KOPT-K1 (cell line): ENCODE measurements at regions not wholly inside any gene's neighbourhood (a gene's known extent, or its start where the extent isn't known, plus 50 kb on each side); places are given as distances from the start of the nearest gene placed in this dataset.

Experiments
- H3K27ac ChIP-seq: fragments of 200-600 bp; sonication (generic); 2 replicates; pipeline ENCODE4 v1.5.1; 2016; ENCODE audit warnings: antibody characterized with exemption, mild to moderate bottlenecking, low read depth, low read length; ENCODE audit not compliant: poor library complexity, severe bottlenecking
- H3K36me3 ChIP-seq: fragments of 200-600 bp; sonication (generic); 2 replicates; pipeline ENCODE4 v1.5.1; 2017; ENCODE audit warnings: antibody characterized with exemption, mild to moderate bottlenecking, low read length, moderate library complexity; ENCODE audit not compliant: insufficient read depth
- H3K9me3 ChIP-seq: fragments of 200-600 bp; sonication (generic); 2 replicates; pipeline ENCODE4 v1.5.1; 2017; ENCODE audit warnings: antibody characterized with exemption, low read length, mild to moderate bottlenecking; ENCODE audit not compliant: insufficient read depth, poor library complexity, severe bottlenecking

GRCh38 chr4:189497516-189497915 lies 443.2 kb upstream of the FRG1 start:
- no peaks in the 10 kb centered on the region for H3K9me3 ChIP-seq
- H3K27ac ChIP-seq = no peak overlapping the region
- H3K36me3 ChIP-seq = no peaks in the 10 kb centered on the region

- no peaks in the 10 kb centered on the region for H3K36me3 ChIP-seq
- H3K27ac ChIP-seq = no peak overlapping the region
Observed at GRCh38 chr4:189497996-189498395, 442.7 kb upstream of the FRG1 start.

DNA sequence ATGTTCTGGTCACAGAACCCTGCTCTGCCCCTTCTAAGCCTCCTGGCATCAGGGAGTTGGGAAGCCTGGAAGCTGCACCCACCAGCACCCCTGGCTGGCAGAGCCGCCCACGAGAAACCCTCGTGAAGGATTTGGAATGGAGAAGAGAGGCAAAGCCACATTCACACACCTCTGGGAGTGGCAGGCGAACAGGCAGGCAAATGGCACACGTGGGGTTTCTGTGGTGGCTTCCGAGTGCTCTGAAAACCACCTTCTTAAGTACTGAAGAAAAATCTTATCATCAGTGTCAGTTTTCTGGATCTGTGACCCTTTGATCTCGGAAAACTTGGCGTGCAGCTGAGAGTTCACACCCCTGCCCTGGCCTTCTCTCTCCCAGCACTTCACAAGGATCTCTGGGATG lies 442.2 kb upstream of the FRG1 start:
- H3K9me3 ChIP-seq = no peaks in the 10 kb centered on the region
- H3K36me3 ChIP-seq = no peaks in the 10 kb centered on the region
- H3K27ac ChIP-seq = no peak overlapping the region

More at GRCh38 chr4:189497996-189498395, 442.7 kb upstream of the FRG1 start:
- no peaks in the 10 kb centered on the region for H3K9me3 ChIP-seq

DNA sequence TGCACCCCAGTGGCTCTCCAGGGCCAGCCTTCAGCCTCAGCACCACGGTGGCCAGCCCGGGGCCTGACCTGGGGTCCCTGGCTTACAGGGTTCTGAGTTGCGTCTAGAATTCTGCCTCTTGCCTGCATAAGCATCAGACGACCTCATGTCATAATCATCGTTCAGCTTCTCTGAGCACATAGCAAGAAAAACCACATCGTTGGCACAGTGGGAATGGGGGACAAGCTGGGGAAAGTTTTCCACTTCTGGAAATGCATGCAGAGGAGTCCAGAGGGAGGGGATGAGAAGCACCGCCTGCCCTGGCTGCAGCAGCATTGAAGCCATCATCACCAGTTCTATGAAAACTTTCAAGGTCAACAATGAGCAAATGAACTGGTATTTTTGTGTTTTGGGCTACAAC lies 441.0 kb upstream of the FRG1 start:
- H3K36me3 ChIP-seq = no peaks in the 10 kb centered on the region
- H3K9me3 ChIP-seq = no peaks in the 10 kb centered on the region
- H3K27ac ChIP-seq = no peak overlapping the region

- Histone ChIP-seq H3K9me3 (no peaks in the 10 kb centered on the region), H3K27ac (no peak overlapping the region), H3K36me3 (no peaks in the 10 kb centered on the region)
Observed at GRCh38 chr4:189500970-189501369, 439.7 kb upstream of the FRG1 start.

DNA sequence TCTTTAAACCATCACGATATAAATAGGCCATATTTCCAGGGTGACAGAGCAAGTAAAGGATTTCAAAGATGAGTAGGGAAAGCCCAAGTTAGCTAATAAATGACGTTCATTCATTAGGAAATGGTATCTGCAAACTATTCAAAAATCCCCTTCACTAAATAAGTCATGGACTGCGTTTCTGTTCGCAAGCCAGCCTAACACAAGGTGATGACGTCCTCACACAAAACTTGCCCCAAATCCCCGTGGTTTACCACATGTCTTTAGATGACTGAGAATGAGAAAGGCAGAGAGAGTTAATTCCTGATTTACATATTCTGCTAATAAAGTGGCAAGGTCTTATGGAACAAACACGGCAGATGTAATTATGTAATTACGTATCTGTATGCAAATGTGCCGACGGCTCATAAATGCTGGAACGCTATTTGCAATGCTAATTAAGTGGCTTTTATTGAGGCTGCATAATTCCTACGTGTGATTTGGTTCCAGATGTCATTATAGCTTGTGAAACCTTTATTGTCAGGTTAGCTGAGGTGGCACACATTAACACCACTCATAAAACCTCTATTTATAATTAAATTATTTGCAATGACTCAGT lies 437.7 kb upstream of the FRG1 start:
- no peak overlapping the region for H3K27ac ChIP-seq
- H3K9me3 ChIP-seq = no peaks in the 10 kb centered on the region

GRCh38 chr4:189504220-189504619 lies 436.5 kb upstream of the FRG1 start:
- no peak overlapping the region for H3K27ac ChIP-seq
- H3K9me3 ChIP-seq = no peaks in the 10 kb centered on the region
- no peaks in the 10 kb centered on the region for H3K36me3 ChIP-seq

More for the DNA sequence above, 437.7 kb upstream of the FRG1 start:
- no peaks in the 10 kb centered on the region for H3K36me3 ChIP-seq

GRCh38 chr4:189505380-189505779 lies 435.3 kb upstream of the FRG1 start:
- H3K9me3 ChIP-seq = no peaks in the 10 kb centered on the region
- no peaks in the 10 kb centered on the region for H3K36me3 ChIP-seq
- no peak overlapping the region for H3K27ac ChIP-seq

DNA sequence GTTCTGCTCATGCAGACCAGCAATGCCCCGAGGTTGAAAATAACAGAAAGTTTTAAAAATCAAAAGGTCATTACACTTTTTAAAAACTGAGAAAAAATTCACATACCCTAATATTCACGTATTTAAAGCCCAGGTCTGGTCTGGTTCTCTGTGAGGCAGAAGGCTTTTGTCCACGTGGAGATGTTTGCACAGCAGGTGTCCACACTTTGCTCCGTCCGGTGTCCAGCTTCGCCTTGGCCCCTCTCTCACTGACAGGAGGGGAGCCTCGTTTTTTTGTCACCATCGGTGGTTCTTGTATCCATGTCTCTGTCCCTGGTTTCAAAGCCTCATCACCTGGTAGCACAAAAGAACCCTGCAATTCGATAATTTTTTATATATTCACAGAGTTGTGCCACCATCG lies 434.6 kb upstream of the FRG1 start:
- Histone ChIP-seq H3K27ac (no peak overlapping the region), H3K36me3 (no peaks in the 10 kb centered on the region), H3K9me3 (no peaks in the 10 kb centered on the region)

DNA sequence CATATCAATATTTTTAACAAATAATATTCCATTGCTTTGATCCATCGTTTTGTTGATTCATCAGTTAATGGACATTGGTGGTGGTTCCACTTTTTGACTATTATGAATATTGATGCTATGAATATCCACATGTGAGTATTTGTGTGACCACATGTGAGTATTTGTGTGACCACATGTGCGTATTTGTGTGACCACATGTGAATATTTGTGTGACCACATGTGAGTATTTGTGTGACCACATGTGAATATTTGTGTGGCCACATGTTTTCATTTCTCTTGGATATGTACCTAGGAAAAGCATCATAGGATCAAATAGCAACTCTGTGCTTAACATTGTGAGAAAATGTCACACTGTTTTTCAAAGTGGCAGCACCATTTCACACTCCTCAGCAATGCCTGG lies 433.6 kb upstream of the FRG1 start:
- Histone ChIP-seq H3K36me3 (no peaks in the 10 kb centered on the region), H3K9me3 (no peaks in the 10 kb centered on the region), H3K27ac (no peak overlapping the region)

GRCh38 chr4:189510601-189511000 lies 430.1 kb upstream of the FRG1 start:
- Histone ChIP-seq H3K36me3 (no peaks in the 10 kb centered on the region), H3K9me3 (no peaks in the 10 kb centered on the region), H3K27ac (no peak overlapping the region)

- H3K27ac ChIP-seq = no peak overlapping the region
Observed at GRCh38 chr4:189511581-189511980, 429.1 kb upstream of the FRG1 start.

GRCh38 chr4:189513421-189513820 lies 427.3 kb upstream of the FRG1 start:
- Histone ChIP-seq H3K27ac (no peak overlapping the region), H3K9me3 (no peaks in the 10 kb centered on the region), H3K36me3 (no peaks in the 10 kb centered on the region)

More at GRCh38 chr4:189511581-189511980, 429.1 kb upstream of the FRG1 start:
- Histone ChIP-seq H3K36me3 (no peaks in the 10 kb centered on the region), H3K9me3 (no peaks in the 10 kb centered on the region)

DNA sequence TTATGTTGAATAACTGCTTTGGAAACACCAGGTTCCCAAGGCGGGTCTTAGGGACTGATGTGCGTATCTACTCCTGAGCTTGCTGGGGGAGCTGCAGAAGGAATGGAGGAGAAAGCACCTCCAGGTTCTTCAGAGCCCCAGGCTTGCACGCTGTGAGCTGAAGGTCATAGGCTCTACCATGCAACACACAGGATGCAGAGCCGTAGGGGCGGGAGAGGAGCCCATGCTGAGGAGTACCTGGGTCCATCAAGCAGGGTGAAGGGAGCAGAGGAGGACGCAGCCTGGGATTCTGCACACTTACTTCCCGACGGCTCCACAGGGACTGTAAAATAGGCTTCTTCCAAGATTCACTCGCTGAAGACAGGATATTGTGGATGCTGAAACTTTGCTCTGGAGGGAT lies 426.5 kb upstream of the FRG1 start:
- H3K27ac ChIP-seq = no peak overlapping the region
- H3K36me3 ChIP-seq = no peaks in the 10 kb centered on the region
- H3K9me3 ChIP-seq = no peaks in the 10 kb centered on the region

DNA sequence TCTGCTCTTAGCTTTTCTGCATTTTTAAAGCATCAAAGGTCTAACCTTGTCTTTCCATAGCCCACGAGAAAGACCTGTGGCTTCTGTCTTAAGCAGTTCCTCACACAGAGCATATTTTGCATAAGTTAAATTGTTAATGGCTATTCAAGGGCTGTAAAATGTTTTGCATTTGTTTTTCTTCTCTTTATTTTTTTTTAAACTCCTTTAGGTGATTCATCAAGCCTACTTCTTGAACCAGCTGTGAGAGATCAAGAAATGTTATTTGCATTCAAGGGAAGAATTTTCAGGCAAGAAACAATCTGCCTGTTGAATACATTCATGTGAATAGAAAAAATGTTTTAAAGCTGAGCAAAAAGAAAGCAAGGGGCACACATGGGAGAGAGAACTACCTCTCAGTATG lies 423.8 kb upstream of the FRG1 start:
- H3K9me3 ChIP-seq = no peaks in the 10 kb centered on the region
- no peaks in the 10 kb centered on the region for H3K36me3 ChIP-seq
- no peak overlapping the region for H3K27ac ChIP-seq

DNA sequence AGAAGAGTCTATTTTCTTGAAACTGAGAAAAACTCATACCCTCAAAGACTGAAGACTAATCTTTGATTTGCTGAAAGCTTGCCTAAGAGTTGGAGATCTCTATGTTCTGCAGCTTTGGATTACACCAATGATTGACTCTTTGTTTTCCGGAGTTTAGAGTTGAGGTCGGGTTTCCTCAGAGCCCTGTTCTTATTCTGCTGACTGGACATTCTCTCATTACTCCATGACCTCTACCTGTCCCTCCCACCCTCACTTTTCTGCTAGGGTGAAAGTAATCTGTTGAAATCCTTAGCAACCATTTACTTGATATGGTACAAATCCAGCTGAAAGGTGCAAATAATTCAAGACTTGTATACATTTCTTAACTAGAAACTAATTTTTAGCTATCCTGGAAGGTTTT lies 421.5 kb upstream of the FRG1 start:
- no peak overlapping the region for H3K27ac ChIP-seq
- H3K9me3 ChIP-seq = peaks cover under 1% of the 10 kb centered on the region
- H3K36me3 ChIP-seq = no peaks in the 10 kb centered on the region
